GM21447 (cell line): ENCODE measurements at regions not wholly inside any gene's neighbourhood (a gene's known extent, or its start where the extent isn't known, plus 50 kb on each side); places are given as distances from the start of the nearest gene placed in this dataset.

Source experiments
- ATAC-seq: cut with Tn5 transposase; IDR thresholded peaks from one replicate; pipeline ENCODE4 v1.9.1; 2021; ENCODE audit not compliant: unreplicated experiment

DNA sequence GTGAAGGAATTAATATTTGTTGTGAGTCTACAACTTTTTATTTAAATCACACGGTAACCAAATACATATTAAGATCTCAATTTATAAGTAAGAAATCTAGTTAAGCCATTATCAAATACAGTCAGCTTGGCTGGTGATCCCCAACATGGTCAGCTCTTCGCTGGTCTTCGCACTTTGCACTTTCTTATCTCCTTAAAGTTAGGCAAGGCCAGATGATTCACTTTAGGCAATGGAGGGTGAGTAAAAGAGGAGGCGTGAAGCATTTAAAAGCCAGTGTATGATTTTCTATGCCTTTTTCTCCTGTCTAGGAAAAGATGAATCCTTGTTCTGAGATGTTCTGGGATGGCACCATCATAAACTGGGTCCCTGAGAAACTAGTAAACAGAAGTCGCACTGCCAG, 793.7 kb upstream of the ARGLU1 start:
- ATAC-seq, result no peak

DNA sequence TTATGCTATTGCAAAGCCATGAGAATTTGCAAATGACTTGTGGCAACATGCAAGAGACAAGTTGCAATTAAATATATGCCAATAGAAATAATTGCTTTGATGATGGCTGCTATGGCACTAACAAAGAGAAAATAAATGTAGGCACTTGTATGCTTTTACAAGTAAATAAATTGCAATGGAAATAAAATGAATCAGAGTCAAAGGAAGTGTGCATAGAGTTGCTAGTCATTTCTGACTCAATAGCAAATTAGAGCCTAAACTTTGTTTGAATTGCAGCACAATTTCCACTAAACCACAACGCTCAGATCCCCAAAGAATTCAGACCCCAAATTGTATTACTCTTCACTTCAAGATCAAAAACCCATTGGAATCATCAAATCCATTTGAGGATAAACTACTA, 792.1 kb upstream of the ARGLU1 start:
- ATAC-seq, result no peak

DNA sequence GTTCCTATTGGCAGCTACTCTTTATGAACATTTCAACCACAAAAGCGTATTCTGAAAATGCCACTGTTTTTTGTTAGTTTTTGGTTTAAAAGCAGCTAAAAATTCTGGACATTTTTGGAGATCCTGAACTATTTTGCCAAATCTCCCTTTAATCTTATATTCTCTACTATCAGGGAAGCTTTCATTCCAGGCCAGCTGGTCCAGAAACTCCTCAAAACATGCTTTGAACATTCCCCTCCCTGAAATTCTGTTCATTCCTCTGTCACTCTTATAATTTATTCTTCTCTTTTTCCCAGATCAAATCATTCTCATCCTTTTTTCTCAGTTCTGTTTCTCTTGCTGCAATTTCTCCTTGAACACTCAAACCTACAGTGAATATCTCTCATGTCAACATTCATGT, 790.9 kb upstream of the ARGLU1 start:
- ATAC-seq, result no peak

- no peak for ATAC-seq
These were observed 783.4 kb upstream of the ARGLU1 start for GRCh38 chr13:107351305-107351704.

DNA sequence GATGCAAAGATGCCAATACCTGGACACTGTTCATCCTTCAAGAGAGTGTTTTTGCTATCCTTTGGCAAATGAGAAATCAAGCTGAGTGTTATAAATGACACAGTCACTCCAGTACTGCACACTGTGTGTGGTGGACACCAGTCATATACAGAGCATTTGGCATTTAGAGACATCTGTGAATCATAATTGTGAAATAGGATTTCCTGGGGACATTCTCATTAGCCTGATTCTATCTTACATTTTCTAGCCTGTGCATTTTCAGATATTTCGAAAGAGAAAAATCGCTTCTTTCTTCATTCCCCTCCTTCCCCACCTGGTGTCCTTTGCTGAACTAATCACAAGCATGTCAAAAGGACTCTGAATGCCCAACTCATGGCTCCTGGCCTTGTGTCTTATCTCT, 781.0 kb upstream of the ARGLU1 start:
- no peak for ATAC-seq

GRCh38 chr13:107348471-107348870, 780.5 kb upstream of the ARGLU1 start:
- ATAC-seq, result no peak

- ATAC-seq, result no peak
These were observed 779.9 kb upstream of the ARGLU1 start for GRCh38 chr13:107347641-107348369.

DNA sequence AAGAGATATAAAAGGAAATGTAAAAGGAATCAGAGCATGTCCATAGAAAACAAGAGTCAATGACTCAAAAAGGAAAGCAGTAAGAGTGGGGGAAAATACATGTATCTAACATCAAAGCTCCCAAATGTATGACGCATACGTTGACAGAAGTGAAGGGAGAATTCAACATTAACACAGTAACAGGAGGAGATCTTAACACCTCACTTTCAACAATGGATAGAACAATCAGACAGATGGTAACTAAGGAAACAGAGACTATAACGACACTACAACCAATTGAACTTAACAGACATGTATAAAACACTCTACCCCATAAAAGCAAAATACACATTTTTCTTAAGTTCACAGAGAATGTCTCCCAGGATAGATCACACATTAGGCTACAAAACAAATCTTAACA, 774.8 kb upstream of the ARGLU1 start:
- ATAC-seq, result no peak

- no peak for ATAC-seq
These were observed 771.3 kb upstream of the ARGLU1 start for GRCh38 chr13:107339209-107339608.

- ATAC-seq, result no peak
These were observed 764.3 kb upstream of the ARGLU1 start for GRCh38 chr13:107332188-107332587.

DNA sequence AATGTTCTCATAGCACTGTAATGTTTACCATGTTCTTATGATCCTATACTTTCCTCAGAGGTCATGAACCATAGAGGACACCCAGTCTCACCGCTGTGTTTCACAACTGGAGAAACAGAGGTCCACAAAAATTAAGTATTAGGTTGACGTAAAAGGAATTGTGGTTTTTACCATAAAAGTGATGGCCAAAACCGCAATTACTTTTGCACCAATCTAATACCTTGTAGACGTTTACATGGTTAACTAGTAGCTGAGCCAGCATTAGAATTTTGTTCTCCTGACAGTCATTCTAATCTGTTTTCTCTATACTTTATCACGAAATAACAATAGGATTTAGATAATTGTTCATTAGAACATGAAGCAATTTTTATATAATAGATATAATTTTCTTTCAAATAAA, 763.4 kb upstream of the ARGLU1 start:
- no peak for ATAC-seq

- no peak for ATAC-seq
These were observed 762.5 kb upstream of the ARGLU1 start for GRCh38 chr13:107330484-107330883.

GRCh38 chr13:107329991-107330390, 762.1 kb upstream of the ARGLU1 start:
- no peak for ATAC-seq

GRCh38 chr13:107324416-107325204, 756.7 kb upstream of the ARGLU1 start:
- no peak for ATAC-seq

- no peak for ATAC-seq
These were observed 754.3 kb upstream of the ARGLU1 start for GRCh38 chr13:107322228-107322627.

GRCh38 chr13:107305178-107305577, 737.2 kb upstream of the ARGLU1 start:
- ATAC-seq, result no peak

- ATAC-seq, result no peak
These were observed 733.9 kb upstream of the ARGLU1 start for GRCh38 chr13:107301724-107302374.

DNA sequence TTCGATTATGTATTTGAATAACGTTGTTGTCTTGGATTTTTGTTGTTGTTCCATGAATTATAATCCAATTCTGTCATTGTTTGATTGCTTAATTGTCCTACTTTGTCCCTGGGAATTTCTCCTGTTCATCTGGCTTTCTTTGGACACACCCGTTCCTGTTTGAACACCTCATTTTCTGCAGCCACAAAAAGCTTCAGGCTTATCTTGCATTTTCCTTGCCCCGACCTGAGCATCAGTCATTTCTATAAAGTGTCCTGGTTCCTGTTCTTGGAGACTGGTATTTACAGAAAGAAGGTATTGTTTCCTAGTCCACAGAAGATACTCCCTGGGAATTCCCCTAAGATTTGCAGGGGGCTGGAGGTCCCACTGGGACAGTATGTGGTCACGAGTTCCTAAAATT, 731.8 kb upstream of the ARGLU1 start:
- no peak for ATAC-seq

- no peak for ATAC-seq
These were observed 728.9 kb upstream of the ARGLU1 start for GRCh38 chr13:107296804-107297203.

DNA sequence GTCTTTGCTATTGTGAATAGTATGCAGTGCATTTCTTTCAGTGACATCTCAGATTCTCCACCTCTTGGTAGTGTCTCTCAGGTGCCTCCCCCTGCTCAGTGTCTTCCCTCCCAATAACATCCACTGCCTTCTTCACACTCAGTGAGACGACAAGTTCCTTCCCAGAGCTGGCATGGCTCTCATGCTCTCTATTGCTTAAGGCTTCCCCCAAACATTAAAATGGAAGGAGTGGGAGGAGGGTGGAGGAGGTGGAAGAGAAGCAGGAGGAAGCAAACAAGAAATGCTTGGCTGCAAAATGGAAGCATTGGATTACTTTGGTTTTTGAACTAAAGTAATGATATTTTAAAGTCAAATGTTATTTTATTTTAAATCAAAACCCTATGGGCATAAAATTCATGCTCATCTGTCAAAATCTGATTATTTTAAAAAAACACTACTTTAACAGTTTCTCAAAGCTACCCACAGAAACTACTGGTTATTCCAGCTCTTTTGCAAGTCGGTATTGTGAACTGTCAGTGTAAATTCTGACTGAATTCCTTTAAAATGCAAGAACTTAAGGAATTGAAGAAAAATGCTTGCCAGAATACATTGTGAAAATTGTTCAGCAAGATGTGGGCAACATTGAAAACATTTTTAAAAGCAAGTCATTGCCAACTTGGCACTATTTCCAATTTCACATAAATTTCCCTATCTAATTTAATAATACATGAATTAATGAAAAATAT, 727.6 kb upstream of the ARGLU1 start:
- no peak for ATAC-seq

DNA sequence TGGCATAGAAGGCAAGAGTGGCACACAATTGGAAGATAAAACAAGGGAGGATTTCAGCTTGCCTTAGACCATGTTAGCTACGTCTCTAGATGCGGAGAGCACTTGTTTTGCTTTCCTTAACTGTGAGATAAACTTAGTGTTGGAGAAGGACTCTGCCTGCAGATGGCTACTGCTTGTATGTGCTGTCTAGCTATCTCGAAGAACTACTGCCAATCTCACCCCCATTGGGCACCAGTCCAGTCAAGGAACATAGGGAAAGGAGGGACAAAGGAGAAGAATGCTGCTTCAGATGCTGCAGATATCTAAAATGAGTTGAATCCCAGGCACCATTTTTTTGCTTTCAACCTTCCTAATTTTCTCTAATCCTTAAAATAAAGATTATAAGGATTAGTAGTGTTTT, 726.0 kb upstream of the ARGLU1 start:
- no peak for ATAC-seq
